ENCODE measurements at regions not wholly inside any gene's neighbourhood (a gene's known extent, or its start where the extent isn't known, plus 50 kb on each side); places are given as distances from the start of the nearest gene placed in this dataset.

GRCh38 chr13:108376308-108376707 is 106.8 kb downstream of the TNFSF13B start:
- WGBS (ENCODE audit: low lambda C conversion rate) = 0% methylated on average over 1 of the region's 2 CpGs
- BruUV-seq (replicated peaks) = no TSS peak
- intact Hi-C loops (cut with micrococcal nuclease; ENCODE audit: unreplicated experiment) = no loop called here
- CTCF ChIA-PET (ENCODE audit: low intra/inter-chr PET ratio, low total read pairs) = no interaction called here
- H3K4me3 ChIP-seq (replicated peaks in 1 of 3; ENCODE audit: insufficient read depth in 1 of 3, low read depth in 2 of 3, low read length in 3 of 3) = no peak overlapping the region
- H3K9me3 ChIP-seq (ENCODE audit: low read length) = peaks cover 39% of the 10 kb centered on the region
- no peaks in the 10 kb centered on the region for H3K36me3 ChIP-seq (replicated peaks in 1 of 2; ENCODE audit: control insufficient read depth in 1 of 2, insufficient read depth in 2 of 2, low read length in 2 of 2)
- no peak overlapping the region for H3K4me2 ChIP-seq (ENCODE audit: low read depth, low read length)
- H3K79me2 ChIP-seq (ENCODE audit: insufficient read depth, low read length) = no peaks in the 10 kb centered on the region
- no peak for TF ChIP-seq HMG20B (CRISPR knock-in tag; conservative IDR thresholded peaks at IDR 0.05)
- TF ChIP-seq FOXC1 (CRISPR knock-in tag; IDR thresholded peaks at IDR 0.05; ENCODE audit: borderline replicate concordance) = no peak
- no peak for TF ChIP-seq POLR2AphosphoS5 (IDR thresholded peaks at IDR 0.05; ENCODE audit: low read depth, low read length)
- no peak for TF ChIP-seq ZNF781 (CRISPR knock-in tag; IDR thresholded peaks at IDR 0.05; ENCODE audit: borderline replicate concordance, not compliant biosample characterization)
- TF ChIP-seq ZBTB7A (CRISPR knock-in tag; IDR thresholded peaks at IDR 0.05) = no peak
- no peak for TF ChIP-seq ZBTB1 (CRISPR knock-in tag; IDR thresholded peaks at IDR 0.05; ENCODE audit: borderline replicate concordance)
- TF ChIP-seq ZNF180 (CRISPR knock-in tag; IDR thresholded peaks at IDR 0.05; ENCODE audit: borderline replicate concordance, low read depth) = no peak
- no peak for TF ChIP-seq ZNF234 (CRISPR knock-in tag; conservative IDR thresholded peaks at IDR 0.05)
- TF ChIP-seq ZNF329 (CRISPR knock-in tag; IDR thresholded peaks at IDR 0.05; ENCODE audit: low read depth) = no peak
- TF ChIP-seq ZBTB7B (CRISPR knock-in tag; IDR thresholded peaks at IDR 0.05) = no peak
- no peak for TF ChIP-seq RAD21 (CRISPR knock-in tag; IDR thresholded peaks at IDR 0.05)
- TF ChIP-seq ZNF549 (CRISPR knock-in tag; IDR thresholded peaks at IDR 0.05) = no peak
- no peak for TF ChIP-seq ZNF879 (CRISPR knock-in tag; IDR thresholded peaks at IDR 0.05)
- no peak for TF ChIP-seq RFXANK (CRISPR knock-in tag; IDR thresholded peaks at IDR 0.05)
- TF ChIP-seq, protein P1, sequence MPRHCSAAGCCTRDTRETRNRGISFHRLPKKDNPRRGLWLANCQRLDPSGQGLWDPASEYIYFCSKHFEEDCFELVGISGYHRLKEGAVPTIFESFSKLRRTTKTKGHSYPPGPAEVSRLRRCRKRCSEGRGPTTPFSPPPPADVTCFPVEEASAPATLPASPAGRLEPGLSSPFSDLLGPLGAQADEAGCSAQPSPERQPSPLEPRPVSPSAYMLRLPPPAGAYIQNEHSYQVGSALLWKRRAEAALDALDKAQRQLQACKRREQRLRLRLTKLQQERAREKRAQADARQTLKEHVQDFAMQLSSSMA (CRISPR knock-in tag; IDR thresholded peaks at IDR 0.05) = no peak
- TF ChIP-seq KAT7 (CRISPR knock-in tag; IDR thresholded peaks at IDR 0.05; ENCODE audit: borderline replicate concordance) = no peak
- TF ChIP-seq KMT2B (CRISPR knock-in tag; IDR thresholded peaks at IDR 0.05) = no peak
- TF ChIP-seq TFAP4 (IDR thresholded peaks at IDR 0.05; ENCODE audit: borderline replicate concordance, low read depth) = no peak
- ATAC-seq = no peak
- H2AFZ ChIP-seq (ENCODE audit: low read length) = no peak overlapping the region
- no peak overlapping the region for H3K9ac ChIP-seq (ENCODE audit: insufficient read depth, low read depth, low read length)
- in situ Hi-C loops (cut with HindIII; ENCODE audit: extremely low pct_ligation_motif_present, low pct_unique_long_range_greater_than_20kb) = no loop called here
- no peaks in the 10 kb centered on the region for H3K4me1 ChIP-seq (ENCODE audit: insufficient read depth, low read length)
- POLR2A ChIA-PET = no interaction called here
- no peak overlapping the region for H3K27ac ChIP-seq (ENCODE audit: extremely low read length, insufficient read depth, low read length)
- no peak for FAIRE-seq
- DNase-seq (ENCODE audit: low spot score) = no peak
- H3K27me3 ChIP-seq (ENCODE audit: control insufficient read depth in 1 of 2, insufficient read depth in 2 of 2, low read length in 2 of 2) = no peaks in the 10 kb centered on the region
- H4K20me1 ChIP-seq (ENCODE audit: insufficient read depth, low read length) = no peaks in the 10 kb centered on the region
